ENCODE measurements at regions not wholly inside any gene's neighbourhood (a gene's known extent, or its start where the extent isn't known, plus 50 kb on each side); places are given as distances from the start of the nearest gene placed in this dataset.
"Not testable (repeated sequence)": the region's sequence is repeated elsewhere in the genome, so short reads cannot be mapped to it uniquely, and the experiment has no call there.

GRCh38 chrX:104513162-104513561, 52.8 kb upstream of the IL1RAPL2 start:
- DNase-seq = no peak

GRCh38 chrX:104510801-104511200, 55.2 kb upstream of the IL1RAPL2 start:
- no peak for DNase-seq

- no peak for DNase-seq
Measured at GRCh38 chrX:104502460-104502859, 63.5 kb upstream of the IL1RAPL2 start.

- no peak for DNase-seq
Measured at GRCh38 chrX:104488811-104489210, 77.2 kb upstream of the IL1RAPL2 start.

GRCh38 chrX:104486691-104487090, 79.3 kb upstream of the IL1RAPL2 start:
- no peak for DNase-seq

GRCh38 chrX:104482757-104483156, 83.2 kb upstream of the IL1RAPL2 start:
- DNase-seq = no peak

GRCh38 chrX:104469771-104470170, 96.2 kb upstream of the IL1RAPL2 start:
- no peak for DNase-seq

- DNase-seq = no peak
Measured at GRCh38 chrX:104459796-104460195, 106.2 kb upstream of the IL1RAPL2 start.

- DNase-seq = not testable (repeated sequence)
Measured at GRCh38 chrX:104457130-104457529, 108.9 kb upstream of the IL1RAPL2 start.

GRCh38 chrX:104450316-104450715, 115.7 kb upstream of the IL1RAPL2 start:
- DNase-seq = no peak

GRCh38 chrX:104445591-104445990, 120.4 kb upstream of the IL1RAPL2 start:
- no peak for DNase-seq

- no peak for DNase-seq
Measured at GRCh38 chrX:104435249-104435648, 130.8 kb upstream of the IL1RAPL2 start.

- DNase-seq = no peak
Measured at GRCh38 chrX:104432321-104432720, 133.7 kb upstream of the IL1RAPL2 start.

- DNase-seq = no peak
Measured at GRCh38 chrX:104430742-104431119, 135.3 kb upstream of the IL1RAPL2 start.

GRCh38 chrX:104430072-104430741, 135.8 kb upstream of the IL1RAPL2 start:
- no peak for DNase-seq

GRCh38 chrX:104428231-104428630, 137.8 kb upstream of the IL1RAPL2 start:
- DNase-seq = no peak

- no peak for DNase-seq
Measured at GRCh38 chrX:104427693-104428092, 138.3 kb upstream of the IL1RAPL2 start.

GRCh38 chrX:104427073-104427472, 138.9 kb upstream of the IL1RAPL2 start:
- DNase-seq = no peak

GRCh38 chrX:104420907-104421306, 145.1 kb upstream of the IL1RAPL2 start:
- no peak for DNase-seq

GRCh38 chrX:104419926-104420325, 146.1 kb upstream of the IL1RAPL2 start:
- DNase-seq = no peak

- no peak for DNase-seq
Measured at GRCh38 chrX:104419211-104419610, 146.8 kb upstream of the IL1RAPL2 start.

GRCh38 chrX:104411800-104412199, 154.2 kb upstream of the IL1RAPL2 start:
- no peak for DNase-seq

GRCh38 chrX:104400387-104400786, 145.7 kb upstream of the ESX1 start:
- DNase-seq = no peak

- DNase-seq = no peak
Measured at GRCh38 chrX:104392350-104392749, 137.6 kb upstream of the ESX1 start.

GRCh38 chrX:104391906-104392305, 137.2 kb upstream of the ESX1 start:
- DNase-seq = no peak

Measured in stimulated activated CD4-positive, alpha-beta T cell treated with anti-CD3 and anti-CD28 coated beads, Interleukin-2, amount 100 ng/mL, for 48 hours (primary cell).